ENCODE measurements at regions not wholly inside any gene's neighbourhood (a gene's known extent, or its start where the extent isn't known, plus 50 kb on each side); places are given as distances from the start of the nearest gene placed in this dataset.

GRCh38 chr11:115052601-115053000 is 374.3 kb downstream of the NXPE2 start:
- Histone ChIP-seq H3K27ac (ENCODE audit: low read depth in 1 of 2, low read length in 2 of 2) (no peak overlapping the region), H3K4me1 (ENCODE audit: control insufficient read depth in 4 of 4, insufficient read depth in 4 of 4, low read length in 3 of 4) (no peaks in the 10 kb centered on the region), H3K9ac (ENCODE audit: low read depth in 1 of 2, low read length in 2 of 2) (no peak overlapping the region), H3K9me3 (ENCODE audit: control insufficient read depth in 4 of 4, low read length in 3 of 4) (peaks cover 2 to 13% (median 4%) of the 10 kb centered on the region in 4 donors), H3K27me3 (ENCODE audit: control insufficient read depth in 4 of 4, insufficient read depth in 4 of 4, low read length in 3 of 4) (peaks cover 0 to 4% (median 0%) of the 10 kb centered on the region in 4 donors), H3K4me3 (ENCODE audit: low read depth in 1 of 3, low read length in 3 of 3) (no peak overlapping the region), H3K36me3 (ENCODE audit: control insufficient read depth in 4 of 4, insufficient read depth in 3 of 4, low read depth in 1 of 4, low read length in 3 of 4) (no peaks in the 10 kb centered on the region)
- 83% methylated on average over 9 of the region's 9 CpGs for WGBS
- DNase-seq (ENCODE audit: low spot score): no peak
- TF ChIP-seq SP1 (IDR thresholded peaks at IDR 0.05) (no peak), ZBTB33 (IDR thresholded peaks at IDR 0.05) (no peak), TAF1 (conservative IDR thresholded peaks at IDR 0.05) (no peak), GABPA (IDR thresholded peaks at IDR 0.05 in 1 of 2, conservative IDR thresholded peaks at IDR 0.05 in 1 of 2) (no peak), FOXA1 (IDR thresholded peaks at IDR 0.05) (no peak), CTCF (IDR thresholded peaks at IDR 0.05; ENCODE audit: low read depth, low read length, missing input control) (no peak), RXRA (IDR thresholded peaks at IDR 0.05) (no peak), JUND (IDR thresholded peaks at IDR 0.05) (no peak), RAD21 (IDR thresholded peaks at IDR 0.05) (no peak), HNF4G (IDR thresholded peaks at IDR 0.05) (no peak), FOXA2 (IDR thresholded peaks at IDR 0.05) (no peak), ATF3 (IDR thresholded peaks at IDR 0.05) (no peak), HNF4A (conservative IDR thresholded peaks at IDR 0.05) (no peak)

GRCh38 chr11:115054570-115055538 is 376.5 kb downstream of the NXPE2 start:
- H3K9me3 ChIP-seq (ENCODE audit: control insufficient read depth in 4 of 4, low read length in 3 of 4): peaks cover 2 to 13% (median 4%) of the 10 kb centered on the region in 4 donors
- peaks cover 0 to 4% (median 0%) of the 10 kb centered on the region in 4 donors for H3K27me3 ChIP-seq (ENCODE audit: control insufficient read depth in 4 of 4, insufficient read depth in 4 of 4, low read length in 3 of 4)
- H3K4me1 ChIP-seq (ENCODE audit: control insufficient read depth in 4 of 4, insufficient read depth in 4 of 4, low read length in 3 of 4): no peaks in the 10 kb centered on the region
- 75% methylated on average over 13 of the region's 13 CpGs for WGBS
- H3K9ac ChIP-seq (ENCODE audit: low read depth in 1 of 2, low read length in 2 of 2): no peak overlapping the region
- H3K27ac ChIP-seq (ENCODE audit: low read depth in 1 of 2, low read length in 2 of 2): no peak overlapping the region
- no peak for TF ChIP-seq ATF3 (IDR thresholded peaks at IDR 0.05)
- TF ChIP-seq NR2F2 (IDR thresholded peaks at IDR 0.05): no peak
- TF ChIP-seq EGR1 (IDR thresholded peaks at IDR 0.05; ENCODE audit: low read depth in 2 of 2): no peak
- TF ChIP-seq TAF1 (conservative IDR thresholded peaks at IDR 0.05): no peak
- no peak for TF ChIP-seq GABPA (IDR thresholded peaks at IDR 0.05 in 1 of 2, conservative IDR thresholded peaks at IDR 0.05 in 1 of 2)
- no peak for TF ChIP-seq HNF4A (conservative IDR thresholded peaks at IDR 0.05)
- TF ChIP-seq ZBTB33 (IDR thresholded peaks at IDR 0.05): no peak
- TF ChIP-seq YY1 (IDR thresholded peaks at IDR 0.05): no peak
- TF ChIP-seq RXRA (IDR thresholded peaks at IDR 0.05): no peak
- DNase-seq (ENCODE audit: low spot score): no peak
- no peaks in the 10 kb centered on the region for H3K36me3 ChIP-seq (ENCODE audit: control insufficient read depth in 4 of 4, insufficient read depth in 3 of 4, low read depth in 1 of 4, low read length in 3 of 4)
- no peak overlapping the region for H3K4me3 ChIP-seq (ENCODE audit: low read depth in 1 of 3, low read length in 3 of 3)
